ENCODE measurements at regions not wholly inside any gene's neighbourhood (a gene's known extent, or its start where the extent isn't known, plus 50 kb on each side); places are given as distances from the start of the nearest gene placed in this dataset.

- dilution Hi-C loops (cut with MboI; ENCODE audit: extremely low pct_ligation_motif_present, low sequenced_read_pairs) = no loop called here
- no peak for FAIRE-seq
- POLR2A ChIA-PET = no interaction called here
These were observed 150.9 kb downstream of the TTC6 start for GRCh38 chr14:37746140-37746832.

DNA sequence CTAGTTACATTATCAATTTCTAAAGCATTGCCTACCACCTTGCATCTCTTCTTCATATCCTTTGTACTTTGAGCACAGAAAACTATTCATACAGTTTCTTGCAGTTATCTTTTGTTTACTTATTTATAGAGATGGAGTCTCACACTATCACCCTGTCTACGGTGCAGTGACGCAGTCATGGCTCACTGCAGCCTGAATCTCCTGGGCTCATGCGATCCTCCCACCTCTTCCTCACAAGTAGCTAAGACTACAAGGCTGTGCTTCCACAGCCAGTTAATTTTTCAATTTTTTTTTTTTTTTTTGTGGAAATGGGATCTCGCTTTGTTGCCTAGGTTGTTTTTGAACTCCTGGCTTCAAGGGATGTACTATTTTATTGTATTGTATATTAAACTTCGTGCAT lies 158.0 kb downstream of the TTC6 start:
- DNase-seq (ENCODE audit: low read depth, low spot score) (no peak), FAIRE-seq (no peak)
- H3K27me3 ChIP-seq (ENCODE audit: control insufficient read depth in 2 of 2, insufficient read depth in 2 of 2, low read length in 2 of 2) = no peaks in the 10 kb centered on the region
- no TSS peak for BruUV-seq (replicated peaks)
- TF ChIP-seq JUN (IDR thresholded peaks at IDR 0.05; ENCODE audit: borderline replicate concordance, insufficient read depth, insufficient read length, low read depth) = no peak
- TF ChIP-seq, protein P1, sequence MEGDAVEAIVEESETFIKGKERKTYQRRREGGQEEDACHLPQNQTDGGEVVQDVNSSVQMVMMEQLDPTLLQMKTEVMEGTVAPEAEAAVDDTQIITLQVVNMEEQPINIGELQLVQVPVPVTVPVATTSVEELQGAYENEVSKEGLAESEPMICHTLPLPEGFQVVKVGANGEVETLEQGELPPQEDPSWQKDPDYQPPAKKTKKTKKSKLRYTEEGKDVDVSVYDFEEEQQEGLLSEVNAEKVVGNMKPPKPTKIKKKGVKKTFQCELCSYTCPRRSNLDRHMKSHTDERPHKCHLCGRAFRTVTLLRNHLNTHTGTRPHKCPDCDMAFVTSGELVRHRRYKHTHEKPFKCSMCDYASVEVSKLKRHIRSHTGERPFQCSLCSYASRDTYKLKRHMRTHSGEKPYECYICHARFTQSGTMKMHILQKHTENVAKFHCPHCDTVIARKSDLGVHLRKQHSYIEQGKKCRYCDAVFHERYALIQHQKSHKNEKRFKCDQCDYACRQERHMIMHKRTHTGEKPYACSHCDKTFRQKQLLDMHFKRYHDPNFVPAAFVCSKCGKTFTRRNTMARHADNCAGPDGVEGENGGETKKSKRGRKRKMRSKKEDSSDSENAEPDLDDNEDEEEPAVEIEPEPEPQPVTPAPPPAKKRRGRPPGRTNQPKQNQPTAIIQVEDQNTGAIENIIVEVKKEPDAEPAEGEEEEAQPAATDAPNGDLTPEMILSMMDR (IDR thresholded peaks at IDR 0.05; ENCODE audit: extremely low read depth in 1 of 2, insufficient read depth in 1 of 2, low read depth in 1 of 2, low read length in 2 of 2) = no peak
- TF ChIP-seq EZH2 (IDR thresholded peaks at IDR 0.05; ENCODE audit: borderline replicate concordance, low read depth, low read length, severe bottlenecking) = no peak
- TF ChIP-seq, protein P2, sequence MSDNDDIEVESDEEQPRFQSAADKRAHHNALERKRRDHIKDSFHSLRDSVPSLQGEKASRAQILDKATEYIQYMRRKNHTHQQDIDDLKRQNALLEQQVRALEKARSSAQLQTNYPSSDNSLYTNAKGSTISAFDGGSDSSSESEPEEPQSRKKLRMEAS (IDR thresholded peaks at IDR 0.05; ENCODE audit: insufficient read depth, insufficient read length) = no peak
- no peak for TF ChIP-seq MYC (IDR thresholded peaks at IDR 0.05; ENCODE audit: low read depth, low read length)
- TF ChIP-seq POLR2AphosphoS5 (IDR thresholded peaks at IDR 0.05; ENCODE audit: insufficient read depth, low read depth, low read length) = no peak
- no peak for TF ChIP-seq GATA2 (IDR thresholded peaks at IDR 0.05; ENCODE audit: insufficient read depth, insufficient read length, low read depth, low read length)
- TF ChIP-seq FOS (IDR thresholded peaks at IDR 0.05; ENCODE audit: borderline replicate concordance, insufficient read depth, low read length) = no peak
- TF ChIP-seq POLR2A (IDR thresholded peaks at IDR 0.05; ENCODE audit: low read depth, low read length) = no peak
- H3K9ac ChIP-seq (replicated peaks; ENCODE audit: extremely low read depth, insufficient read depth, low read length) = no peak overlapping the region
- H4K20me1 ChIP-seq (replicated peaks; ENCODE audit: control insufficient read depth, extremely low read depth, insufficient read depth, low read length) = no peaks in the 10 kb centered on the region
- ChIA-PET POLR2A (no interaction called here), CTCF (no interaction called here)
- H3K79me2 ChIP-seq (ENCODE audit: control insufficient read depth, insufficient read depth, low read length) = no peaks in the 10 kb centered on the region
- H3K27ac ChIP-seq (ENCODE audit: insufficient read depth, low read depth, low read length) = no peak overlapping the region
- H3K9me1 ChIP-seq (replicated peaks; ENCODE audit: control insufficient read depth, extremely low read depth, insufficient read depth, low read length) = no peaks in the 10 kb centered on the region
- no peaks in the 10 kb centered on the region for H3K36me3 ChIP-seq (ENCODE audit: control insufficient read depth in 2 of 2, extremely low read depth in 1 of 2, insufficient read depth in 2 of 2, low read length in 2 of 2)
- no peaks in the 10 kb centered on the region for H3K9me3 ChIP-seq (replicated peaks; ENCODE audit: control insufficient read depth, insufficient read depth, low read length)
- dilution Hi-C loops (cut with MboI; ENCODE audit: extremely low pct_ligation_motif_present, low sequenced_read_pairs) (no loop called here), intact Hi-C loops (cut with micrococcal nuclease) (no loop called here)
- no peak overlapping the region for H2AFZ ChIP-seq (ENCODE audit: low read depth, low read length)
- H3K4me1 ChIP-seq (ENCODE audit: control insufficient read depth, extremely low read depth, insufficient read depth, low read length) = no peaks in the 10 kb centered on the region
- H3K4me3 ChIP-seq (replicated peaks in 1 of 3; ENCODE audit: insufficient read depth in 1 of 3, low read depth in 1 of 3, low read length in 3 of 3) = no peak overlapping the region
- no peak overlapping the region for H3K4me2 ChIP-seq (ENCODE audit: insufficient read depth, low read length)

More at GRCh38 chr14:37746140-37746832, 150.9 kb downstream of the TTC6 start:
- Histone ChIP-seq H3K9me3 (replicated peaks; ENCODE audit: control insufficient read depth, insufficient read depth, low read length) (no peaks in the 10 kb centered on the region), H3K36me3 (ENCODE audit: control insufficient read depth in 2 of 2, extremely low read depth in 1 of 2, insufficient read depth in 2 of 2, low read length in 2 of 2) (no peaks in the 10 kb centered on the region), H3K4me2 (ENCODE audit: insufficient read depth, low read length) (no peak overlapping the region), H3K79me2 (ENCODE audit: control insufficient read depth, insufficient read depth, low read length) (no peaks in the 10 kb centered on the region), H3K9me1 (replicated peaks; ENCODE audit: control insufficient read depth, extremely low read depth, insufficient read depth, low read length) (no peaks in the 10 kb centered on the region), H3K9ac (replicated peaks; ENCODE audit: extremely low read depth, insufficient read depth, low read length) (no peak overlapping the region), H3K4me1 (ENCODE audit: control insufficient read depth, extremely low read depth, insufficient read depth, low read length) (no peaks in the 10 kb centered on the region), H3K27ac (ENCODE audit: insufficient read depth, low read depth, low read length) (no peak overlapping the region), H3K27me3 (ENCODE audit: control insufficient read depth in 2 of 2, insufficient read depth in 2 of 2, low read length in 2 of 2) (no peaks in the 10 kb centered on the region), H4K20me1 (replicated peaks; ENCODE audit: control insufficient read depth, extremely low read depth, insufficient read depth, low read length) (no peaks in the 10 kb centered on the region), H2AFZ (ENCODE audit: low read depth, low read length) (no peak overlapping the region), H3K4me3 (replicated peaks in 1 of 3; ENCODE audit: insufficient read depth in 1 of 3, low read depth in 1 of 3, low read length in 3 of 3) (no peak overlapping the region)
- BruUV-seq (replicated peaks) = no TSS peak
- intact Hi-C loops (cut with micrococcal nuclease) = no loop called here
- DNase-seq (ENCODE audit: low read depth, low spot score) = no peak
- TF ChIP-seq FOS (IDR thresholded peaks at IDR 0.05; ENCODE audit: borderline replicate concordance, insufficient read depth, low read length) = no peak
- TF ChIP-seq GATA2 (IDR thresholded peaks at IDR 0.05; ENCODE audit: insufficient read depth, insufficient read length, low read depth, low read length) = no peak
- TF ChIP-seq POLR2A (IDR thresholded peaks at IDR 0.05; ENCODE audit: low read depth, low read length) = no peak
- no peak for TF ChIP-seq EZH2 (IDR thresholded peaks at IDR 0.05; ENCODE audit: borderline replicate concordance, low read depth, low read length, severe bottlenecking)
- no peak for TF ChIP-seq MYC (IDR thresholded peaks at IDR 0.05; ENCODE audit: low read depth, low read length)
- CTCF ChIA-PET = no interaction called here
